Nephron progenitor cell (in vitro differentiated cells): ENCODE measurements at regions not wholly inside any gene's neighbourhood (a gene's known extent, or its start where the extent isn't known, plus 50 kb on each side); places are given as distances from the start of the nearest gene placed in this dataset.
"Not testable (repeated sequence)": the region's sequence is repeated elsewhere in the genome, so short reads cannot be mapped to it uniquely, and the experiment has no call there.

Experiments
- DNase-seq: peaks from one replicate; pipeline ENCODE4 v3.0.0; 2021
- H3K27ac Mint-ChIP-seq: 2 replicates; pipeline ENCODE4 v1.8.0; 2021; ENCODE audit warnings: mild to moderate bottlenecking, moderate library complexity, mixed read lengths
- H3K27me3 Mint-ChIP-seq: 2 replicates; pipeline ENCODE4 v1.8.0; 2021; ENCODE audit warnings: mild to moderate bottlenecking, low read depth, mixed read lengths; ENCODE audit not compliant: poor library complexity
- H3K36me3 Mint-ChIP-seq: 2 replicates; pipeline ENCODE4 v1.8.0; 2021; ENCODE audit warnings: low read depth, mixed read lengths
- H3K4me1 Mint-ChIP-seq: 2 replicates; pipeline ENCODE4 v1.8.0; 2021; ENCODE audit warnings: mixed read lengths
- H3K4me3 Mint-ChIP-seq: 2 replicates; pipeline ENCODE4 v1.8.0; 2021; ENCODE audit warnings: mild to moderate bottlenecking, moderate library complexity, mixed read lengths
- H3K9me3 Mint-ChIP-seq: 2 replicates; pipeline ENCODE4 v1.8.0; 2021; ENCODE audit warnings: mild to moderate bottlenecking, moderate library complexity, mixed read lengths
- CTCF ChIP-seq: fragments of 200-600 bp; sonication (generic); IDR thresholded peaks from 2 replicates; pipeline ENCODE4 v1.5.0; 2021; ENCODE audit warnings: antibody characterized with exemption

- Mint-ChIP-seq H3K36me3 (no peaks in the 10 kb centered on the region), H3K4me3 (no peak overlapping the region), H3K9me3 (peaks cover 3% of the 10 kb centered on the region), H3K27me3 (no peaks in the 10 kb centered on the region), H3K27ac (no peak overlapping the region), H3K4me1 (no peaks in the 10 kb centered on the region)
- no peak for TF ChIP-seq CTCF
- no peak for DNase-seq
These were observed 1180.8 kb downstream of the JRKL start for GRCh38 chr11:97570636-97571035.

DNA sequence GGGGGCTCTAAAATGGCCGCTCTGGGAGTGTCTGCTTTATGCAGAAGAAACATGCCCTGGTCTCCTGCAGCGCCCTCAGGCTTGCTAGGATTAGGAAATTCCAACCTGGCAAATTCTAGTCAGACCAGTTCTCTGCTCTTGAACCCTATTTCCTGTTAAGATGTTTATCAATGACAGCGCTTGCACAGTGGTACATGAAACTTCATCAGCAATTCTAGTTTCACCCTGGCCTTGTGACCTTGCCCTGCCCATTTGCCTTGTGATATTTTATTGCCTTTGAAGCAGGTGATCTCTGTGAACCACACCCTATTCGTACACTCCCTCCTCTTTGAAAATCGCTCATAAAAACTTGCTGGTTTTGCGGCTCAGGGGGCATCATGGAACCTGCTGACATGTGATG lies 1184.0 kb downstream of the JRKL start:
- not testable (repeated sequence) for H3K36me3 Mint-ChIP-seq, H3K4me3 Mint-ChIP-seq, H3K27me3 Mint-ChIP-seq, H3K9me3 Mint-ChIP-seq, H3K27ac Mint-ChIP-seq, H3K4me1 Mint-ChIP-seq, DNase-seq

GRCh38 chr11:97574976-97575665 lies 1185.3 kb downstream of the JRKL start:
- H3K9me3 Mint-ChIP-seq = peaks cover under 1% of the 10 kb centered on the region
- H3K27me3 Mint-ChIP-seq = no peaks in the 10 kb centered on the region
- H3K27ac Mint-ChIP-seq = no peak overlapping the region
- no peaks in the 10 kb centered on the region for H3K36me3 Mint-ChIP-seq
- TF ChIP-seq CTCF = no peak
- DNase-seq = no peak
- H3K4me1 Mint-ChIP-seq = no peaks in the 10 kb centered on the region
- H3K4me3 Mint-ChIP-seq = no peak overlapping the region

- no peak for DNase-seq
- Mint-ChIP-seq H3K4me3 (no peak overlapping the region), H3K9me3 (peaks cover 29% of the 10 kb centered on the region), H3K27ac (no peak overlapping the region), H3K36me3 (no peaks in the 10 kb centered on the region), H3K27me3 (no peaks in the 10 kb centered on the region), H3K4me1 (no peaks in the 10 kb centered on the region)
- TF ChIP-seq CTCF = no peak
These were observed 1217.6 kb downstream of the JRKL start for GRCh38 chr11:97607291-97608000.

GRCh38 chr11:97610000-97610399 lies 1220.2 kb downstream of the JRKL start:
- no peak for DNase-seq
- Mint-ChIP-seq H3K4me1 (no peaks in the 10 kb centered on the region), H3K36me3 (no peaks in the 10 kb centered on the region), H3K9me3 (peaks cover 29% of the 10 kb centered on the region), H3K27me3 (peaks cover 4% of the 10 kb centered on the region), H3K27ac (no peak overlapping the region), H3K4me3 (no peak overlapping the region)
- no peak for TF ChIP-seq CTCF

DNA sequence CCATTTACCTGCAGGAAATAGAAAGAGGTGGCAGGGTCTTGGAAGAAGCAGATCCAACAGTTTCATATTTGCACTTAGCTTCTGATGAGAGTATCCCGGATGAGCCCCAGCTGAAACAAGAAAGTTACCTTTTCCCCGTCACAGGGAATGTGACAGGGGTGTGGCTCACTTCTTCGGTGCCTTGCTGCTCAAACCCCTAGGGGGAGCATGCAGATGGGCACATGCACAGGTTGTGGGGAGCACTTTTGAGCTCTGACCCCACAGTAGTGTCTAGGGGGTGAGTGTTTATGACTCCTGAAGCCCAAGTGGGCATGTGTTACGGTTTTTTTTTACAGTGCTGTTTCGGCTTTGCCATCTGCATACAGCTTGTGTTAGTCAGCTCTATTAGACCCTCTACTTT lies 1221.0 kb downstream of the JRKL start:
- H3K4me3 Mint-ChIP-seq = no peak overlapping the region
- no peaks in the 10 kb centered on the region for H3K36me3 Mint-ChIP-seq
- DNase-seq = no peak
- H3K27me3 Mint-ChIP-seq = peaks cover 4% of the 10 kb centered on the region
- H3K4me1 Mint-ChIP-seq = no peaks in the 10 kb centered on the region
- no peak overlapping the region for H3K27ac Mint-ChIP-seq
- peaks cover 29% of the 10 kb centered on the region for H3K9me3 Mint-ChIP-seq
- no peak for TF ChIP-seq CTCF
